IMR-90 (cell line): ENCODE measurements at regions not wholly inside any gene's neighbourhood (a gene's known extent, or its start where the extent isn't known, plus 50 kb on each side); places are given as distances from the start of the nearest gene placed in this dataset.

Source experiments
- ATAC-seq: fragments of 200-7000 bp; cut with Tn5 transposase; 2 replicates; pipeline ENCODE4 v1.9.1; 2020; ENCODE audit warnings: low read depth, mild to moderate bottlenecking, moderate library complexity
- BruUV-seq: library from RNA; stranded (reverse); fragments of 400-500 nt; replicated peaks from 2 replicates; lab custom pipeline; 2021; lab: Mats Ljungman, UMichigan
- CTCF ChIA-PET: fragments of 300-600 bp; formaldehyde crosslinking; extraction: SDS; loops from one replicate; lab custom pipeline; 2021; ENCODE audit warnings: antibody characterized with exemption; lab: Yijun Ruan, JAX
- POLR2A ChIA-PET: fragments of 300-600 bp; sonication (Branson Sonifier 250); formaldehyde crosslinking; loops from one replicate; lab custom pipeline; 2022; ENCODE audit warnings: antibody characterized with exemption; ENCODE audit not compliant: unreplicated experiment; lab: Charles Lee
- DNase-seq: peaks from one replicate; pipeline ENCODE4 v3.0.0; 2013
- H2AFZ ChIP-seq: replicated peaks from 2 replicates; pipeline ENCODE3; 2013; ENCODE audit warnings: low read length, mild to moderate bottlenecking; ENCODE audit not compliant: poor library complexity
- H2AK5ac ChIP-seq: 2 replicates; pipeline ENCODE4 v1.6.1; 2013; ENCODE audit warnings: low read depth, low read length, inconsistent platforms
- H2AK9ac ChIP-seq: replicated peaks from 2 replicates; pipeline ENCODE3; 2013; ENCODE audit warnings: mild to moderate bottlenecking, low read depth, low read length, moderate library complexity; ENCODE audit not compliant: poor library complexity
- H2BK120ac ChIP-seq: 2 replicates; pipeline ENCODE4 v1.6.1; 2013; ENCODE audit warnings: low read depth, low read length, inconsistent platforms
- H2BK15ac ChIP-seq: 3 replicates; pipeline ENCODE4 v1.6.1; 2013; ENCODE audit warnings: low read depth, low read length, inconsistent platforms
- H2BK20ac ChIP-seq: 2 replicates; pipeline ENCODE4 v1.6.1; 2013; ENCODE audit warnings: low read depth, mild to moderate bottlenecking, inconsistent platforms, low read length, moderate library complexity
- H2BK5ac ChIP-seq: 2 replicates; pipeline ENCODE4 v1.6.1; 2013; ENCODE audit warnings: mild to moderate bottlenecking, low read depth, low read length, inconsistent platforms; ENCODE audit not compliant: poor library complexity, severe bottlenecking
- H3K14ac ChIP-seq: replicated peaks from 2 replicates; pipeline ENCODE4 v1.6.1; 2013; ENCODE audit warnings: low read depth, low read length, inconsistent platforms
- H3K18ac ChIP-seq: 2 replicates; pipeline ENCODE4 v1.6.1; 2013; ENCODE audit warnings: low read depth, low read length, control low read depth
- H3K23ac ChIP-seq: 2 replicates; pipeline ENCODE4 v1.6.1; 2013; ENCODE audit warnings: low read depth, low read length, inconsistent platforms
- H3K27ac ChIP-seq: 2 replicates; pipeline ENCODE4 v1.5.1; 2013; ENCODE audit warnings: mild to moderate bottlenecking, control low read depth, low read length; ENCODE audit not compliant: insufficient read depth
- H3K27me3 ChIP-seq: 2 replicates; pipeline ENCODE4 v1.6.1; 2013; ENCODE audit warnings: low read length; ENCODE audit not compliant: control insufficient read depth, insufficient read depth
- H3K36me3 ChIP-seq: 2 replicates; pipeline ENCODE4 v1.6.1; 2013; ENCODE audit warnings: low read length, mixed read lengths; ENCODE audit not compliant: control insufficient read depth, insufficient read depth
- H3K4ac ChIP-seq: 2 replicates; pipeline ENCODE4 v1.6.1; 2013; ENCODE audit warnings: low read depth, low read length, inconsistent platforms
- H3K4me1 ChIP-seq: 2 replicates; pipeline ENCODE4 v1.6.1; 2013; ENCODE audit warnings: low read length, mixed read lengths; ENCODE audit not compliant: control insufficient read depth, insufficient read depth
- H3K4me2 ChIP-seq: 2 replicates; pipeline ENCODE4 v1.6.1; 2013; ENCODE audit warnings: low read depth, mild to moderate bottlenecking, control low read depth, low read length, moderate library complexity
- H3K4me3 ChIP-seq: 2 replicates; pipeline ENCODE4 v1.5.1; 2013; ENCODE audit warnings: low read depth, mild to moderate bottlenecking, control low read depth, low read length, moderate library complexity; ENCODE audit not compliant: insufficient read depth
- H3K56ac ChIP-seq: 2 replicates; pipeline ENCODE4 v1.6.1; 2013; ENCODE audit warnings: low read length, inconsistent platforms; ENCODE audit not compliant: insufficient read depth; ENCODE audit errors: extremely low read depth
- H3K79me1 ChIP-seq, 2 experiments: 2 replicates each; pipeline ENCODE4 v1.6.1; 2013; ENCODE audit warnings: low read length in 2 of 2, inconsistent platforms in 1 of 2, low read depth in 1 of 2
- H3K9ac ChIP-seq: 2 replicates; pipeline ENCODE4 v1.6.1; 2013; ENCODE audit warnings: low read depth, low read length, control low read depth
- H3K9me1 ChIP-seq: 2 replicates; pipeline ENCODE4 v1.6.1; 2013; ENCODE audit warnings: low read length, inconsistent platforms; ENCODE audit not compliant: insufficient read depth
- H3K9me3 ChIP-seq: 2 replicates; pipeline ENCODE4 v1.6.1; 2013; ENCODE audit warnings: low read length; ENCODE audit not compliant: control insufficient read depth, insufficient read depth
- H4K20me1 ChIP-seq: 2 replicates; pipeline ENCODE4 v1.6.1; 2013; ENCODE audit warnings: low read length, inconsistent platforms; ENCODE audit not compliant: insufficient read depth
- H4K5ac ChIP-seq: 2 replicates; pipeline ENCODE4 v1.6.1; 2013; ENCODE audit warnings: mild to moderate bottlenecking, low read depth, low read length, control low read depth
- H4K8ac ChIP-seq, 2 experiments: 2 replicates each; pipeline ENCODE4 v1.6.1; 2013; ENCODE audit warnings: low read depth in 2 of 2, low read length in 2 of 2, control low read depth in 1 of 2, inconsistent platforms in 1 of 2
- H4K91ac ChIP-seq: 2 replicates; pipeline ENCODE4 v1.6.1; 2013; ENCODE audit warnings: low read depth, low read length, inconsistent platforms; ENCODE audit not compliant: insufficient read depth
- BHLHE40 ChIP-seq: fragments of 150-350 bp; IDR thresholded peaks from 2 replicates; pipeline ENCODE4 v1.6.1; 2016; ENCODE audit warnings: mild to moderate bottlenecking, low read depth, low read length
- CEBPB ChIP-seq: IDR thresholded peaks from 2 replicates; pipeline ENCODE4 v1.6.1; 2012; ENCODE audit warnings: low read depth, low read length, improper control_type of control experiment
- CHD1 ChIP-seq: IDR thresholded peaks from 2 replicates; pipeline ENCODE4 v1.6.1; 2012; ENCODE audit warnings: low read depth, low read length, improper control_type of control experiment
- FOS ChIP-seq: fragments of 150-350 bp; IDR thresholded peaks from 2 replicates; pipeline ENCODE4 v1.6.1; 2016; ENCODE audit warnings: low read depth, low read length
- MAFK ChIP-seq: IDR thresholded peaks from 2 replicates; pipeline ENCODE4 v1.6.1; 2012; ENCODE audit warnings: low read depth, low read length, improper control_type of control experiment
- MAZ ChIP-seq: IDR thresholded peaks from 2 replicates; pipeline ENCODE4 v1.6.1; 2012; ENCODE audit warnings: low read depth, mild to moderate bottlenecking, low read length, improper control_type of control experiment, moderate library complexity, borderline replicate concordance
- MXI1 ChIP-seq: IDR thresholded peaks from 2 replicates; pipeline ENCODE4 v1.6.1; 2012; ENCODE audit warnings: low read depth, mild to moderate bottlenecking, low read length, moderate library complexity, borderline replicate concordance
- NFE2L2 ChIP-seq: fragments of 150-350 bp; IDR thresholded peaks from 2 replicates; pipeline ENCODE4 v1.6.1; 2016; ENCODE audit warnings: low read depth, mild to moderate bottlenecking, low read length
- POLR2A ChIP-seq: IDR thresholded peaks from 2 replicates; pipeline ENCODE4 v1.6.1; 2012; ENCODE audit warnings: mild to moderate bottlenecking, low read depth, low read length
- RAD21 ChIP-seq: IDR thresholded peaks from 2 replicates; pipeline ENCODE4 v1.6.1; 2012; ENCODE audit warnings: low read length, improper control_type of control experiment
- RCOR1 ChIP-seq: IDR thresholded peaks from 2 replicates; pipeline ENCODE4 v1.6.1; 2012; ENCODE audit warnings: mild to moderate bottlenecking, low read length, improper control_type of control experiment; ENCODE audit not compliant: insufficient replicate concordance
- RFX5 ChIP-seq: IDR thresholded peaks from 2 replicates; pipeline ENCODE4 v1.8.0; 2012; ENCODE audit warnings: low read depth, mild to moderate bottlenecking, low read length, moderate library complexity
- SMC3 ChIP-seq: fragments of 150-350 bp; IDR thresholded peaks from 2 replicates; pipeline ENCODE4 v1.6.1; 2016; ENCODE audit warnings: low read depth, mild to moderate bottlenecking, antibody characterized with exemption, low read length, moderate library complexity
- WGBS, 2 experiments: methylation state at CpG; one replicate each; pipeline versions ENCODE4 v1.1.5 to v1.1.7; 2013; ENCODE audit warnings: missing lambda C conversion rate in 2 of 2; ENCODE audit not compliant: insufficient read length in 1 of 2; ENCODE audit errors: extremely low coverage in 2 of 2; 5-methylcytosine and 5-hydroxymethylcytosine counted together
- dilution Hi-C: fragments of 300-500 bp; cut with HindIII; formaldehyde crosslinking; loops from one replicate; pipeline ENCODE4 v1.14.3; 2018; ENCODE audit warnings: low sequenced_read_pairs; ENCODE audit not compliant: unreplicated experiment
- in situ Hi-C: fragments of 300-500 bp; cut with MboI; formaldehyde crosslinking; loops from 3 replicates; pipeline ENCODE4 v1.14.3; 2019; ENCODE audit warnings: low sequenced_read_pairs, inconsistent platforms, mixed read lengths
- intact Hi-C: fragments of 100-400 bp; cut with micrococcal nuclease; formaldehyde crosslinking; loops from 2 replicates; pipeline ENCODE4 v1.10.0; 2022
- TF ChIP-seq, protein P1 (sequence below): conservative IDR thresholded peaks from 2 replicates; pipeline ENCODE4 v1.5.1; 2012; ENCODE audit warnings: mild to moderate bottlenecking, low read depth, low read length, improper control_type of control experiment
- TF ChIP-seq, protein P2 (sequence below): fragments of 150-350 bp; IDR thresholded peaks from 2 replicates; pipeline ENCODE4 v1.6.1; 2017; ENCODE audit warnings: mild to moderate bottlenecking, antibody characterized with exemption, low read length, low read depth
- TF ChIP-seq, protein P3 (sequence below): fragments of 150-350 bp; IDR thresholded peaks from 2 replicates; pipeline ENCODE4 v1.6.1; 2016; ENCODE audit warnings: low read depth, mild to moderate bottlenecking, low read length, moderate library complexity, borderline replicate concordance

DNA sequence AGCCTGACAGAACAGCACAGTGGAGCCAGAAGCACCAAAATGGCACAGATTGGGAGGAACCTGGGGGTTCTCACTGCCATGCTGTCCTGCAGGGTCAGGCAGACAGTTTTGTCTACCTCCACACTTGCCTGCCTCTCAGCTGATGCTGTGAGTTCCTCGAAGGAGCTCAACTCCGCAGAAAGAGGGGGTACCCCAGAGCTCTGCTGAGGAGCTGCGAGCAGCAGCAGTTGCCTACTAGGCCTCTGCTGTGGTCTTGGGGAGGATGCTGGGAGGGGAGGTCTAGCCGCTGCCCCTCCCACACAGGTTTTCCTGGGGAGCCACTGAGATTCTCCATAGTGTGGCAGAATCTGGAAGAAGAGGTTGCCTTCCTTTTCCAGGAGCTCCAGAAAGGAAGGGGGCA, 192.5 kb downstream of the FOXD2 start:
- H2AFZ ChIP-seq: no peak overlapping the region
- dilution Hi-C loops: no loop called here
- intact Hi-C loops: no loop called here
- no peaks in the 10 kb centered on the region for H3K36me3 ChIP-seq
- H3K4me1 ChIP-seq: no peaks in the 10 kb centered on the region
- no peak overlapping the region for H4K5ac ChIP-seq
- no peak overlapping the region for H3K56ac ChIP-seq
- no peaks in the 10 kb centered on the region for H3K9me3 ChIP-seq
- no peak overlapping the region for H3K4me3 ChIP-seq
- H2BK20ac ChIP-seq: no peak overlapping the region
- H4K20me1 ChIP-seq: no peaks in the 10 kb centered on the region
- H3K4me2 ChIP-seq: no peak overlapping the region
- DNase-seq (no peak), ATAC-seq (no peak)
- no peak overlapping the region for H2BK5ac ChIP-seq
- H2BK15ac ChIP-seq: no peak overlapping the region
- H2BK120ac ChIP-seq: no peak overlapping the region
- no peak overlapping the region for H3K18ac ChIP-seq
- no CpG with 5 or more reads among the region's 4 CpGs for WGBS, 2 experiments
- in situ Hi-C loops: no loop called here
- no peak overlapping the region for H3K27ac ChIP-seq
- no peak overlapping the region for H4K8ac ChIP-seq
- H3K14ac ChIP-seq: no peak overlapping the region
- no peak overlapping the region for H3K4ac ChIP-seq
- no peak overlapping the region for H2AK5ac ChIP-seq
- no peaks in the 10 kb centered on the region for H3K79me1 ChIP-seq
- no peaks in the 10 kb centered on the region for H3K27me3 ChIP-seq
- BruUV-seq: no TSS peak
- H2AK9ac ChIP-seq: no peak overlapping the region
- no peaks in the 10 kb centered on the region for H3K9me1 ChIP-seq
- no peak overlapping the region for H3K23ac ChIP-seq
- H3K9ac ChIP-seq: no peak overlapping the region
- TF ChIP-seq RAD21: no peak
- no peak for TF ChIP-seq RFX5
- no peak for TF ChIP-seq CHD1
- TF ChIP-seq SMC3: no peak
- TF ChIP-seq, protein P1, sequence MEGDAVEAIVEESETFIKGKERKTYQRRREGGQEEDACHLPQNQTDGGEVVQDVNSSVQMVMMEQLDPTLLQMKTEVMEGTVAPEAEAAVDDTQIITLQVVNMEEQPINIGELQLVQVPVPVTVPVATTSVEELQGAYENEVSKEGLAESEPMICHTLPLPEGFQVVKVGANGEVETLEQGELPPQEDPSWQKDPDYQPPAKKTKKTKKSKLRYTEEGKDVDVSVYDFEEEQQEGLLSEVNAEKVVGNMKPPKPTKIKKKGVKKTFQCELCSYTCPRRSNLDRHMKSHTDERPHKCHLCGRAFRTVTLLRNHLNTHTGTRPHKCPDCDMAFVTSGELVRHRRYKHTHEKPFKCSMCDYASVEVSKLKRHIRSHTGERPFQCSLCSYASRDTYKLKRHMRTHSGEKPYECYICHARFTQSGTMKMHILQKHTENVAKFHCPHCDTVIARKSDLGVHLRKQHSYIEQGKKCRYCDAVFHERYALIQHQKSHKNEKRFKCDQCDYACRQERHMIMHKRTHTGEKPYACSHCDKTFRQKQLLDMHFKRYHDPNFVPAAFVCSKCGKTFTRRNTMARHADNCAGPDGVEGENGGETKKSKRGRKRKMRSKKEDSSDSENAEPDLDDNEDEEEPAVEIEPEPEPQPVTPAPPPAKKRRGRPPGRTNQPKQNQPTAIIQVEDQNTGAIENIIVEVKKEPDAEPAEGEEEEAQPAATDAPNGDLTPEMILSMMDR: no peak
- no peak for TF ChIP-seq MAZ
- TF ChIP-seq BHLHE40: no peak
- TF ChIP-seq, protein P2, sequence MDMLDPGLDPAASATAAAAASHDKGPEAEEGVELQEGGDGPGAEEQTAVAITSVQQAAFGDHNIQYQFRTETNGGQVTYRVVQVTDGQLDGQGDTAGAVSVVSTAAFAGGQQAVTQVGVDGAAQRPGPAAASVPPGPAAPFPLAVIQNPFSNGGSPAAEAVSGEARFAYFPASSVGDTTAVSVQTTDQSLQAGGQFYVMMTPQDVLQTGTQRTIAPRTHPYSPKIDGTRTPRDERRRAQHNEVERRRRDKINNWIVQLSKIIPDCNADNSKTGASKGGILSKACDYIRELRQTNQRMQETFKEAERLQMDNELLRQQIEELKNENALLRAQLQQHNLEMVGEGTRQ: no peak
- TF ChIP-seq, protein P3, sequence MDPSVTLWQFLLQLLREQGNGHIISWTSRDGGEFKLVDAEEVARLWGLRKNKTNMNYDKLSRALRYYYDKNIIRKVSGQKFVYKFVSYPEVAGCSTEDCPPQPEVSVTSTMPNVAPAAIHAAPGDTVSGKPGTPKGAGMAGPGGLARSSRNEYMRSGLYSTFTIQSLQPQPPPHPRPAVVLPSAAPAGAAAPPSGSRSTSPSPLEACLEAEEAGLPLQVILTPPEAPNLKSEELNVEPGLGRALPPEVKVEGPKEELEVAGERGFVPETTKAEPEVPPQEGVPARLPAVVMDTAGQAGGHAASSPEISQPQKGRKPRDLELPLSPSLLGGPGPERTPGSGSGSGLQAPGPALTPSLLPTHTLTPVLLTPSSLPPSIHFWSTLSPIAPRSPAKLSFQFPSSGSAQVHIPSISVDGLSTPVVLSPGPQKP: no peak
- no peak for TF ChIP-seq RCOR1
- TF ChIP-seq POLR2A: no peak
- no peak for TF ChIP-seq CEBPB
- TF ChIP-seq FOS: no peak
- no peak for TF ChIP-seq MAFK
- TF ChIP-seq MXI1: no peak
- TF ChIP-seq NFE2L2: no peak
- no peak overlapping the region for H4K91ac ChIP-seq
- ChIA-PET POLR2A (no interaction called here), CTCF (no interaction called here)
